ENCODE measurements at regions not wholly inside any gene's neighbourhood (a gene's known extent, or its start where the extent isn't known, plus 50 kb on each side); places are given as distances from the start of the nearest gene placed in this dataset.

DNA sequence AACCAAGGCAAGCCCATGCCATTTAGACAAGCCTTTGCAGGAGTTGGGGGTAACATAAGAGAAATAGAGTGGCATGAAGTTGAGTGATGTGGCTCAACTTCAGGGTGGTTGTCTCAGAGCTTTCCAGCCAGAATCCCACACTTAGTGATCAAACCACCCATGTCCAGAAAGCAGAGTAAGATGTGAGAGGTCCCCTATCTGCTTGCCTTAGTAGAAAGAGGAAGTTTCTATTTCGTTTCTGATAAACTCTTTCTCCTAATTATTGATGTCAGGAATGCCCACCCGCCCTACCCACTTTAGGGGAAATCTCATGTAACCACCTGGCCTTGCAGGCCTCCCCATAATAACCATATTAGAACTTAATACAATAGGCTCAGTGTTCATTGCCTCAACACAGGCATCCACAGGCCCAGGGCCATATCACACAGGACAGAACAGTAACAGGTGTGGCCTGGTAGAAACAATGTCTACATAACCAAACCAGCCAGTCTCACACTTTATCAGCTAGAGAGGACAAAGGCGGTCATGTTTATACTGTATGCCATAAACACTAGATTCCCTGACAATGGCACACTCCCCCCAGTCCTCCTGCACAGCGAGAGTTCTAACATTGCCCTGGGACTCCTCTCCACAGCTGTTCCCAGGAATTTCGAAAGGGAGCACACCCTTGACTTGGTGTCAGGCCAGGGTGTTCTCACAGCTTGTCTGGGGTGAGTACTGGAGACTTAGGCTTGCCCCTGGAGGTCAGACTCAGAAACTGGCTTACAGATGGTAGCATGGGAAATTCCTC, 364.4 kb downstream of the CXCL12 start:
- DNase-seq: no peak

DNA sequence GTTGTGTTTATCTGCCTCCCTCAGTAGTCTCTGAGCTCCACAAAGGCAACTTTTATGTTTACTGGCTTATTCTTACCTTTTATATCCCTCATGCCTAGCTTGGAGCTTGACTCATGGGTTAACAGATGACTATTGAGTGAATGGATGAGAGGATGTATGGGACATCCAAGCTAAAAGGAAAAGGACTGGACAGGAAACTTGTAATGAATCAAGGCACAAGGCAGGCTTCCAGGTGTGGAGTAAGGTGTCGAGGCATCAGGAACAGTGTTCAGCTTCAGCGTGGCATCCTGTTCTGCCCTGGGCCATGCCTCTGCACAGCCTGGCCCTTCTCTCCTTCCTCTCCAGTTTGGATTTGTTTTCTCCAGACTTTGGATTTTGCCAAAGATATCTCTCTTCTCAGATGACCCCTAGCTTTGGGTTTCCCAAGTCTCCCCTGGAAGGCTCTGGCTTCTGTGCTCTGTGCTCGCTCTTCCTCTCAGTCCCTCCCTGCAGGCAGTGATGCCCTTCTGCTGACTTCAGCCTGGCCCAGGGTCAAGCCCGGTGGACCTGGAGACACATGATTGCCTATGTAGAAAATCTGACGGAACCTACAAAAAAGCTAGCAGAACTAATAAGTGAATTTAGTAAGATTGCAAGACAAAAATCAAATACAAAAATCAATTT, 367.3 kb downstream of the CXCL12 start:
- no peak for DNase-seq

DNA sequence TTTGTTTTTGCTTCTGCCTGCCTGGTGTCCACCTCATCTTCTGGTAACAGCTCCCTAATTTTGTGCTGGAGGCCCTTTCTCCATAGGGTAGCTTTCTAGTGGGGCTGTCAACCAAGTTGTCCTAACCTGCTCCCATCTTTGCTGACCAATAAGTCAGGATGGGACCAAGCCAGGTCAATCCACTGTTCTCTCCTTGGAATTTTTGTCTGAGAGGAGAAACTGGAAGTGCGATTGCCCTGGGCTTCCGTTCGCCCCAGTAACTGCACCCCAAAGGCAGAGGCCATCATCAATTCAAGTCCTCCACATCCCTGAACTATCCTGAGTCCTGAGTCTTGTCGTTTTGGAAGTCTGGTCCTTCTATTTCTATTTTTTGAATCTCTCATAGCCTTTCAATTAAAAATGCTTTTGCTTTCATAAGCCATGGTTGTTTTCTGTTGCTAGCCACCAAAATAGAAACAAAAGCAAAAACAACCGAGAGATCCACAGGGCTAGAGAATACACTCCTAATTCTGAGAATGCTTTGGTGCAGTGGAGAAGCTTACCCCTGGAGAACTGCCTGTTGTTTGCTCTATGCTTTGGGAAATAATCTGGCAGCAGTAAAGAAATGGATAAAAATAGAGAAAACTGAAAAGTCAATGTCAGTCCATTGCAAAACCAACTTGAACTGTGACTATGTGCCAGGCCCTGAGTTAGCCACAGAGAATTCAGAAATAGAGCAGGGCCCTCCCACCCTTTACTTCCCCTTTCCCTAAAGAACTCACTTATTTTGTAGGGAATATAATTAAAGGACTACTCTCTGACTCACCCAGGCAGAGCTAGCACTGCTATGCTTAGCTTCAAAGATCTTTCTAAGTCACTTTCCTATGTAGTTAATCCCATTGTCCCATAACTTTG, 368.1 kb downstream of the CXCL12 start:
- no peak for DNase-seq

DNA sequence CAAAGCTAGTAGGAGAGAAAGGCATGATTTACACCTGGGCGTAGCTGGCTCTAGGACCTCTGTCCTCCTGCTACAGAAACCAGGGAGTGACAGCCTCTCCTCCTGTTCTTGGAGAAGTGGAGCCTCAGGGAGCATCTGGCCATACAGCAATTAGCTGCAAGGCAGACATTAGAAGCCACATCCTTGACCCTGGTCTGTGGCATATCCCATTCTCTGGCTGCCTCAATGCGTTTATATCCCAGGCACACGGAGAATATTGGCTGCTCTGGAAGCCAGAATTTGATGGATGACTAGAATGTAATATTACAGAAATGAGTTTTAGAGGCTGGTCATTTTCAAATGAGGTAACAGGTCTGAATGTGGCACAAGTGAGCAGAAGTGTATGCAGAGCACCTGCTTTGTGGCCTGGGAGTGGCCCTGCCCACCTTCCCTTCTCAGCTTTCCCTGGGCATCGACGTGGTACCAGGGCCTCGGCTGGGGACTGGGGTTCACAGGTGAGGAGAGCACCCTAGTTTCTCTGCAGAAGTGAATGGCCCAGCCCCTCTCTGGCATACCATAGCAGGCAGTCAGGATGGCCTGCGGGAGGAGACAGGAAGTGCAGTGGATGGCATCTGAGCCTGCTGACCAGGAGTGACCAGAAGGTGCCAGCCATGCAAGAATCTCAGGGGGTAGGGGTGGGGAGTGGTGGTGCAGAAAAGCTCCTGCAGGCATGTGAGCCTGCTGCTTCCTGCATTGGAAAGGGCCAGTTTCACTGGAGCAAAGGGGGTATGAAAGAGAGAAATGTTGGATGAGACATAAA, 367.2 kb upstream of the ZNF32 start:
- DNase-seq: no peak

DNA sequence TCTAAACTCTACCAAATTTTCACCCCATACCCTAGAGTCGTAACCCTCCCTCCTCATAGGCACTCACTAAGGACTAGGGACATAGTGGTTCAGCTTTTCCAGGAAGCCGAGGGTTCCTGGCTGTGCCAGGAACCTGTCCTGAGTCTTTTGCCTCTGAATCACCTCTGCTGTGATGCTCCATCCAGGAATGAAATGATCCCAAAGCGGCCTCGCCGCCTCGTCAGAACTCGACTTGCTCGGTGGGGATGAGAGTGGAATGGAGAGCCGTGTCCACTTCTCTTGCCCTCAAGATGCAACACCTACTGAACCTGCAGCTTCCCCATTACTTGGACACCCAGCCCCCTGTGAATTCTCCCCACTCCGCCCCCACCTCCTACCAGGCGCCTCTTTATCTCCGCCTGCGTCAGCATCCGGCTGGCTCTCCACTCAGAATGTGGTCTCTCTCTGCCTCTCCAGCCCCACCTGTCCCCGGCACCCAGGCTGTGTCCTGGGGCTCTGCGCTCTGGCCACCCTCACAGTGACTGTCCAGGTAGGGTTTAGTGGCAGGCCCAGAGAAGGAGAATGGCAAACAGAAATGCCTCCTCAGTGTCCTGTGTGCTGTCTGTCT, 366.1 kb upstream of the ZNF32 start:
- DNase-seq: no peak

DNA sequence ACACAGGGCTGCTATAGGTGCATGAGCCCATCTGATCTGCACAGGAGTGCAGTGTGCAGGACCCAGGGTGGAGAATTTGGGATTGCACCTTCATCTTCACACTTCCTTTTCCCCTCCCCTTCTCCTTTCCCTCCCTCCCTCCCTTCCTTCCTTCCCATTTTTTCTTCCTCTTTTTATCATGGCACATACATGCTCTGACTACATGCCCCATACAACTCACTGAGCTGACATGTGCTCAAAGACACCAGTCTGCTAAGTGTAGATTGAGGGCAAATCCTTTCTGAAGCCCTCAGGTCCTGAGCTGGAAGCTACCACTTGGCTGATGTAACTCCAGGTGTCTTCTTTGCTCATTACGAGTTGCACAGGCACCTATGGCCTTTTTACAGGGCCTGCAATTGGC, 365.3 kb upstream of the ZNF32 start:
- DNase-seq: no peak

DNA sequence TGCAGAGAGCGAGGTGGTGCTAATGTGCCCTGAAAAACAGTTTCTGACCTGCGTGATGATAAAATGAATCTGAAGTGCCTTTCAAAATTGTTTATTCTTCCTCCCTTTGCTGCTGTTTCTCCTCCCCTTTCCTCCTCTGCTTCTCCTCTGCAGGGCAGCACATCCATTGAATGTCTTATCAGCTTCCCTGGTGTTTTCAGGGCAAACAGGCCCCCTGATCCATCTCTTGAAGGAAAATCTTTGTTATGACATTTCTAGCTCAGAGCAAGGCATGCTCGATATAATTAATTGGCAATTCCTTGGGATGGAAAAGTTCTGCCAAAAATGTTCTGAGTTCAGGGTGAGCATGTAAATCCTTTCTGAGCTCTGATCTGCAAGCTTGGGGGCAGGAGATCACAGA, 364.2 kb upstream of the ZNF32 start:
- no peak for DNase-seq

DNA sequence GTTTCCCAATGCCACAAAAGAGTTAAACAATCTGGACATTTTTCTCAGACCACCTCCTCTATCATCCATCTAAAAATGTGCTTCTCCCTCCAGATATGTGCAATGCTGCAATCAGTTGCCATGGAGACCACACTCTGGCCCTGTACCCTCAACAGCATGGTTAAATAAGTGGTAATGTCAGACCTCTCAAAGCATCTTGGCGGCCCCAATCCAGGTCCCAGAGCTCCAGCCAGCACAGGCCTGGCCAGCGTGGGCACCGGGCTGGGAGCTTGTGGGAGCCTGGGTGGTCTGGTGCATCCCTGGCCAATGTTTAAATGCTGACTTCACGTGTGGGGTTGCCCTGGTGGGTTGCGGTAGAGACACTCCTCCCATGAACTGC, 362.9 kb upstream of the ZNF32 start:
- no peak for DNase-seq

DNA sequence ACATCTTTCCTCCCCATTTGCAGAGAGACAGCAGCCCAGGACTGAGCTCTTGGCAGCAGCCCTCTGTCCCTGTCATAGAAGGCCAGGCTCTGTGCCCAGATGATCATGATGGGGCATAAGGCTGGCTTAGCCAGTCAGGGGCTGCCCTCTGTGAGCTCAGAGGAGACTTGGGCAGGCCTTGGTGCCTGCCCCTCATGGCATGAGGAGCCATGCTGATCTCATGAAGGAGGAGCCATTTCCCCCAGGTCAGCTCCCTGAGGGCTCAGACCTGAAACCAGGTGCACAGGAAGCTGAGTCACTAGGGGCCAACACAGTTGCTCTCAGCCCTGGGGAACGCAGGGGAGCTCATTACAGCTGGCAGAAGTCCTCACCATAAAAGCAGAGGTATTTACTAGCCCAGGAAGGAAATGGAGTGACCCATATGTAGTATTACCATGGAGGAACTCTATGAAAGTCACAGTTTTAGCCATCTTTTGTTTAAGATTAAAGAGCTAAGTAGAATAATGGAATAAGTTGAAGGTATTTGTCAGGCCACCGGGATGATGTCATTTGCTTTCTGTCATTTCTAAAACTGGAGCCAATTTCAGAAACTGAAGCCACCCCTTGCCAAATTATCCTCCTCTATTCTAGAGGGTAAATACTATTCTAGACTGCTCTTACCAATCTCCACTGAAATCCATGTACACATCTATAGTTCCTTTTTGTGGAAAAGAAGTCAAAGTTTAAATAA, 362.4 kb upstream of the ZNF32 start:
- no peak for DNase-seq

DNA sequence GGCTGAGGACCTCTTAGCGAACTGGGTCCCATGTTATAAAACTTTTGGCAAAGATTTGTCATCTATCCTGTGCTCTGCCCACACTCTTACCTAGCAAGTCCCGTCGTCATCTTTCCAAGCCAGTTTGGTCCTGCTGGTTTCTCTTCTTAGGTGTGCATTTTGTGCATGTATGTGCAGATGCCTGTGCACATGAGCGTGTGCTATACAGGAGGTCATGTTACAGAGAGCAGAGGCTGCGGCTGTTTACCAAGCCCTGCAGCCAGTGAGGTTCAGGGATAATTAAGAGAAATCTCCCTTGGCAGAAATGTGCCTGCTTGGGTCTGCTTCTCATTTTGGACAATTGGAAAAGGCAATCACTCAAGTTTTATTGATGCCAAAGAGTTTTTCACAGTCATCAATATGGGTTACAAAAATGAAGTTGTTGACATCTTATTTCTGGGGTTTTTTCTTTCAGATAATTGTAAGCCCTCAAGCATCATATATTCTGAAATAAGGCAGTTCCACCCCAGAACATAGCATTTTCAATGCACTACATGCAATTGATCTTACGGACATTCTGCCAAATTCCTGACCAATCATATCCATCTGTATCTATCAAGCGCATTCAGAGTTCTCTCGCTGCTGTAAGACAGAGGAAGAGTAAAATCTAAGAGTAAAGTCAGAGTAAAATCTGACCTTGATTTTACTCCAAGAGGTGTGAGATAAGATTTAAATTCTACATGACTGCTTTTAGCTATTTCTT, 361.4 kb upstream of the ZNF32 start:
- DNase-seq: no peak

DNA sequence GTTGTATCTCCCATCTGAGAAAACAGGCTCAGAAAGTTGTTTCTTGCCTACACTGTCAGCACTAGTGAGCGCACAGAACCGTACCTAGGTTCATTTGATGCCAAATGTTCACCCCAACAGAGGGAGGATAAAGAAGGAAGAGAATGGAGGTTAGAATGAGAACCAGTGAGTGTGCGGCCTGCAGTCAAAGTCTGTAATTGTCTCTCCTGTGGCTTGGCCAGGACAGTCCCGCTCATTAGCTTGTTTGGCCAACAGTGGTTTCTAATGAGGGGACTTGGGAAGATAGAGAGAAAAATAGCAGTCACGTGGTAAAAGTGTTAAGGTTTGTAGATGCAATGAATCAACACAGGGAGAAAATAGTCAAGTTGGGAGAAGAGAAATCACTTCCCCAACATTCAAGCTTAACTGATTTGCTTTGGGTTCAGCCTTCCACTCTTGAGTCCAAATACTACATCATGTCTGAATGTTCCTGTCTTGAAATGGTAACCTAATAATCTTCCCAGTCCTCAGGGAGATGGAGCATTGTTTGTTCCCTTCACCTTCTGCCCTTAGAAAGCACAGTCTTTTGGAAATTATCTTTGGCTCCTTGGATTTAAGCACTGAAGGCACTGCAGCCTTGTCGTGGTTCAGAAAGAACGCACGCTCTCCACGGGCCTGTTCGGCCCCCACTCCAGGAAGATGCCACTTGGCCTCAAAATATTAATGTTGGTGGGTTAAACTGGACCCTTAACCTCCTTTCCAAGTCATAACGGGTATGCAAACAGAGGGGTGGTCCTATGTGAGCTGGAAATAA, 360.4 kb upstream of the ZNF32 start:
- DNase-seq: no peak

DNA sequence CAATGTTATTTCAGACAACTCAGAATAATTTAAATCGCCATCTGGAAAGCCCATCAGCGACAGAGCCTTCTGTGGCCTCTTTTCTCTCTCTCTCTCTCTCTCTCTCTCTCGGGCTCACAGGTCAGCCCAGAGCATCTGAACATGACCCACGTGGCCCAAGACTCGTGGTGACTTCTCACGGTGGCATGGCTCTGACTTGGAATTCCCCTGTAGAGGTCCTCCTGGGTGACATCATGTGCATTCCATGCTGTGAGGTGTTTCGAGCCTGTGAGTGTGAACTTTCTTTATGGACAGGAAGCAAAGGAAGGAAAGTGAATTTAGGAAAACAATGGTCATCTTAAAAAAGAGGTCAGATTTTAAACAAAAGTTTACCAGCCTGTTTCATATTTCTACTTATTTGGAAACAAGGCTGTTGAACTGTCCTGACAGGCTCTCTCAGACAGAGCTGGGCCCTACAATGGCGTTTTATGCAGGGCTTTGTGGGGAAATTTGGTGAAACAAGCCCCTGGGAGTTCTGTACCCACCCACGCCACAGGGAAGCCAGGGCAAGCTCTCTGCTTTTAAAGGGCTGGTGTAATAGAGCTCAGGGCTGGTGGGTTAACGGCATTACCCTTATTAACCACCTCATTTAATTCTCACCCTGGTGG, 359.7 kb upstream of the ZNF32 start:
- DNase-seq: no peak

DNA sequence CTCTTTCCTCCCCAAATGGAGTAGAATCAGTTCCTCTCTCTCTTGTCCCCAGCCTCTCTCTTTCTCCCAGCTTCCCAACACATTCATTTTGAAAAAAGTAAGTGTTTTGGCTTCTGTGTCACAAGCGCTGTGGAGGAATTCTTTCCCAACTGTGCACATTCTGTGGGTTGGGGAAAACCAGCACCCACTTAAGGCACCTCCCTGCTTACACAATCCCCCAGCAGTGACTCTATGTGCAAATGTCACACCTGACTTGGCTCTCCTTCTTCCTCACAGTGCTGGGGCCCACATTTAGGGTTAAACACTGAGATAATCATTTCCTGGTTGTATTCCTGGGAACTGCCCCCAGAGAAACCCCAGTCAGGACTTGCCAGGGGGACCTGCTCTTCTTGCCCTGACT, 358.1 kb upstream of the ZNF32 start:
- DNase-seq: no peak

DNA sequence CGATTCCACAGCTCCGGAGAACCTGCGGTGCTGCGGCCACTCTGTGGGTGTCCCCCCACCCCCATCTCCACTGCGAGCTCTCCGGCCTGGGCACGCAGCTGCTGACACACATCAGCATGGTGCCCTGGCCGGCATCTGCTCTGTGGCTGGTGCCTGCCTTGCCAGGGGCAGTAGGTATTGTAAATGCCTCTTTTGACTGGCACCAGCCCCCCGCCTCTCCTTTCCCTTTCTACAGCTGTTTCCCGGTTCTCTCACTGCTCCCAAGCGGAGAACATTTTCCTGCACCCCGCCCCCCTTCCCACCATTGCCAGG, 357.1 kb upstream of the ZNF32 start:
- DNase-seq: no peak

DNA sequence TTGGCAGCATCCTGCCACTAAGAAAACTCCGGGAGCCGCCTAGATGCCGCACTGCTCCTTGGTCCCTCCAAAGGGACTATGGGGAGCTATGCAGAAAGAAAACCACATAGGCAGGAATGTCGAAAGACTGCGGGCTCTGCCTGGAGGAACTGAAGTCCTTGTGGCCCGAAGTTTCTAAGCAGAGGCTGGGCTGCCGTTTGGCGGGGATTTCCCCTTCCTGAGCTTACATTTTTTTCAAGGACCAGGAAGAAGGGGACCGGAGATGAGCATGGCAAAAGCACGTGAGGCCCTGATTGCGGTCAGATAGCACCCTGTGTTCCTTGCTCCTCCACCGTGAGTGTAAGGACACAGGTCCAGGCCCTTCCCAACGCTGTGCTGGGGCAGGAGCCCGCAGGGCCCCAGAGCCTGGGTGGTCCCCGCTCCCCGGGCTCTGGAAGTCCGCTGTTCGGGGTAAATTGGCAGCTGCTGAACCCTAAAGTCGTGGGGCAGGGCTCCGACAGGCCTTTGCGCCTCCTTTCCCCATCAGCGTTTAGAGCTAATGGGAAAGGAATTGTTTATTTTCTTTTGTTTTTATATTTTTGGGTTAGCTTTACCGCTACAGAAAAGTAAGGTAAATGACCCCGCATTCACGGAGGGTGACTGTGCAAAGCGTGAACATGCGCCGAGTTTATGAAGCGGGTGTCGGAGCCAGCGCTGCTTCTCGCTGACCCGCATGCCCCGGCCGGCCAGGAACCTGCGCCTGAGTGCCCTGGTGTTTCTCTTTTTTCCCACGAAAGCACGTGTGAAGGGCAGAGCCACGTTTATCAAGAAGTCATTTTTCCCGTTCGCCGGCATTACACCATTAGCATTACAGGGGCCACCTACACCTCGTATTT, 356.5 kb upstream of the ZNF32 start:
- DNase-seq: no peak

DNA sequence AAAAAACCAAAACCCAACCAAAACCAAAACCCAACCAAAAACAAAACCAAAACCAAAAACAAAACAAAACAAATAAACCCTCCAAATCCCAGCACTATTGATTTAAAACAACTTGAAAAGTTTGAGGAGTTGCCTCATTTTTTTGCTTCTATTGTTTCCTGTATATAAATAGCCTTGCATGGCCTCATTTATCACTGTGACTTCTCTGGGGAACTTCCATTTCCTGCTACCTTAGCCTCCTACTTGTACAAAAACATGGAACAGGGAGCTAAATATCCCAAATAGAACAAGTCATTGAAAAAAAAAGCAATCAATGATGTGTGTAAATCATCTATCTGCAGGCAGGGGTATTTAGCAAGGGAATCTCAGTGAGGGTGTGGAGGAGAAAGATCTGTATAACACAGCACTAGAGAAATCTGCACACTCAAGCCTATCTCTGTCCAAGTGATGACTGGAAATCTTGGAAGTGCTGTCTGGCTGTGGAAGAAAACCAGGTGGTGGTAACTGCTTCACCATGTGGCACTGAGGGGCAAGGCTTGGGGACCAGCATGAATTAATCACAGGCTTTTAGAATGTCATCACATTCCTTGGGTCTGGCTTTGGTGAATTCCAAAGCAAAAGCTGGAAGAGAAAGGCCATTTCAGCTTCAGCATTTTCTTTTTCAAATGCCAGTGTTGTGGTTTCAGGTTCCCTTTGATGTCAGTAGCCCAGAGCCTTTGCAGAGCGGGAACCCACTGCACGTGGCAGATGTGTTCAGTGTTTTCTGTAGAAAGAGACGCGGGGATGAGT, 349.5 kb upstream of the ZNF32 start:
- DNase-seq: no peak

DNA sequence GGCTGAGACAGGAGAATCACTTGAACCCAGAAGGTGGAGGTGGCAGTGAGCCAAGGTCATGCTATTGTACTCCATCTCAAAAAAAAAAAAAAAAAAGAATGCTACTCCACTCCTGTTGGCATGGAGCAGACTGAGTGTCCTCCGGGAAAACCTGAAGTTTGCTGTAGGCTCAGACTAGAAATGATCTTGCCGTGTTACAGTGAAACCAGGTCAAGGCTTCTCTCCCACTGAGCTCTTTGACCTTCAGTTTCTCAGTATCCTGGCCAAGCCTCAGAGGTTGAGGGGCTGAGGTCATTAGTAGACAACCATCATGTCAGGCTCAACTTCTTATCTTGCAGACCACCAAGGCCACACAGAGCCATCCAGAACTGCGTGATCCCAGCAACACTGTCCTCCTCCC, 348.6 kb upstream of the ZNF32 start:
- no peak for DNase-seq

DNA sequence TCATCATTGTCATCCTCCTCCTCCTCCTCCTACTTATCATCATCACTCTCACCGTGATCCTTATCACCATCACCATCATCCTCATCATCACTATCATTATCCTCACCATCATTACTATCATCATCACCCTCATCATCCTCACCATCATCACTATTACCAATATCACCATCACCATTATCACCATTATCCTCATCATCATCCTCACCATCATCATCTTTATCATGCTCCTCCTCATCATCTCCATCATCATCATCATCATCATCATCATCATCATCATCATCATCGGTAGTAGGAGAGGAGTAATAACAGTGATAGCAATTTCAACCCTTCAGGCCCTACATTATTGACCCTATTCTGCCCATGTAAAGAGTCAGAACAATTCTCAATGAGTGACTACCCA, 345.9 kb upstream of the ZNF32 start:
- DNase-seq: no peak

Data from activated effector memory CD4-positive, alpha-beta T cell treated with Interleukin-2 at 50 U/mL for 16 hours (primary cell).